Keratinocyte (primary cell): ENCODE measurements at regions not wholly inside any gene's neighbourhood (a gene's known extent, or its start where the extent isn't known, plus 50 kb on each side); places are given as distances from the start of the nearest gene placed in this dataset.

ENCODE experiments used
- DNase-seq: peaks from one replicate; pipeline ENCODE4 v3.0.0-alpha.2; 2011; ENCODE audit warnings: low read depth, missing footprints, low spot score
- FAIRE-seq: peaks from 2 replicates; lab custom pipeline; 2011; peaks lifted over from hg19 to GRCh38; lab: Jason Lieb, UNC
- H2AFZ ChIP-seq: 2 replicates; pipeline ENCODE4 v1.6.0; 2012; ENCODE audit warnings: low read length, control low read depth, inconsistent platforms; ENCODE audit not compliant: control insufficient read depth
- H3K27ac ChIP-seq: 2 replicates; pipeline ENCODE4 v1.5.1; 2011; ENCODE audit warnings: low read length; ENCODE audit not compliant: control insufficient read depth, insufficient read depth
- H3K27me3 ChIP-seq: 3 replicates; pipeline ENCODE4 v1.6.0; 2011; ENCODE audit warnings: low read length; ENCODE audit not compliant: control insufficient read depth, insufficient read depth; ENCODE audit errors: extremely low read depth
- H3K36me3 ChIP-seq, 2 experiments: 2 replicates in 1 of 2; 3 replicates in 1 of 2; pipeline ENCODE4 v1.5.1; 2011; ENCODE audit warnings: low read length in 2 of 2, mild to moderate bottlenecking in 1 of 2; ENCODE audit not compliant: control insufficient read depth in 2 of 2, insufficient read depth in 2 of 2; ENCODE audit errors: extremely low read depth in 1 of 2
- H3K4me1 ChIP-seq: 3 replicates; pipeline ENCODE4 v1.5.1; 2011; ENCODE audit warnings: low read length; ENCODE audit not compliant: control insufficient read depth, insufficient read depth; ENCODE audit errors: extremely low read depth
- H3K4me2 ChIP-seq: 3 replicates; pipeline ENCODE4 v1.6.0; 2011; ENCODE audit warnings: low read depth, low read length; ENCODE audit not compliant: control insufficient read depth, insufficient read depth; ENCODE audit errors: extremely low read depth
- H3K4me3 ChIP-seq, 3 experiments: fragments of 200-600 bp in 1 of 3; sonication (generic) in 1 of 3; 2 replicates in 2 of 3; 3 replicates in 1 of 3; pipeline ENCODE4 v1.5.1; 2011 to 2016; ENCODE audit warnings: low read length in 3 of 3, mild to moderate bottlenecking in 3 of 3, control low read depth in 2 of 3, inconsistent platforms in 1 of 3, low read depth in 1 of 3, mixed read lengths in 1 of 3, mixed run types in 1 of 3, moderate library complexity in 1 of 3; ENCODE audit not compliant: control insufficient read depth in 2 of 3, insufficient read depth in 2 of 3; ENCODE audit errors: extremely low read depth in 1 of 3
- H3K79me2 ChIP-seq: 2 replicates; pipeline ENCODE4 v1.6.0; 2012; ENCODE audit warnings: low read length; ENCODE audit not compliant: control insufficient read depth, insufficient read depth
- H3K9ac ChIP-seq: 3 replicates; pipeline ENCODE4 v1.6.0; 2011; ENCODE audit warnings: low read length; ENCODE audit not compliant: control insufficient read depth, insufficient read depth; ENCODE audit errors: extremely low read depth
- H3K9me1 ChIP-seq: 3 replicates; pipeline ENCODE4 v1.6.0; 2011; ENCODE audit warnings: low read length; ENCODE audit not compliant: control insufficient read depth, insufficient read depth; ENCODE audit errors: extremely low read depth
- H3K9me3 ChIP-seq: 2 replicates; pipeline ENCODE4 v1.5.1; 2012; ENCODE audit warnings: low read depth, low read length; ENCODE audit not compliant: control insufficient read depth
- H4K20me1 ChIP-seq: 3 replicates; pipeline ENCODE4 v1.6.0; 2011; ENCODE audit warnings: low read length; ENCODE audit not compliant: control insufficient read depth, insufficient read depth; ENCODE audit errors: extremely low read depth
- CTCF ChIP-seq, 3 experiments: IDR thresholded peaks in 1 of 3; conservative IDR thresholded peaks in 1 of 3; optimal IDR thresholded peaks in 1 of 3; 2 replicates in 2 of 3; 3 replicates in 1 of 3; pipeline versions ENCODE3 to v1.5.1; 2011; ENCODE audit warnings: low read length in 3 of 3, mild to moderate bottlenecking in 3 of 3, moderate library complexity in 2 of 3, control low read depth in 1 of 3, inconsistent platforms in 1 of 3; ENCODE audit not compliant: insufficient read depth in 2 of 3; ENCODE audit errors: extremely low read depth in 1 of 3
- EZH2 ChIP-seq: IDR thresholded peaks from one replicate; pipeline ENCODE4 v1.6.1; 2012; ENCODE audit warnings: inconsistent platforms, mild to moderate bottlenecking, low read length, moderate library complexity
- dilution Hi-C: fragments of 300-500 bp; cut with MboI; formaldehyde crosslinking; loops from one replicate; pipeline ENCODE4 v1.7.0; 2020; ENCODE audit warnings: low sequenced_read_pairs; ENCODE audit not compliant: extremely low pct_ligation_motif_present

GRCh38 chr12:3339221-3339620 is 151.8 kb upstream of the PRMT8 start:
- no peak overlapping the region for H3K9ac ChIP-seq
- H3K9me3 ChIP-seq = no peaks in the 10 kb centered on the region
- no peak overlapping the region for H3K4me3 ChIP-seq
- H3K36me3 ChIP-seq = no peaks in the 10 kb centered on the region
- H2AFZ ChIP-seq = no peak overlapping the region
- no peak overlapping the region for H3K4me2 ChIP-seq
- TF ChIP-seq EZH2 = no peak
- TF ChIP-seq CTCF (optimal IDR thresholded peaks at IDR 0.05 in 1 of 3, IDR thresholded peaks at IDR 0.05 in 1 of 3, conservative IDR thresholded peaks at IDR 0.05 in 1 of 3; ENCODE audit: extremely low read depth in 1 of 3, insufficient read depth in 2 of 3, low read length in 3 of 3) = no peak
- no peak for FAIRE-seq
- no peak for DNase-seq
- peaks cover 19% of the 10 kb centered on the region for H3K4me1 ChIP-seq
- no peaks in the 10 kb centered on the region for H3K9me1 ChIP-seq
- no peaks in the 10 kb centered on the region for H3K79me2 ChIP-seq
- no peaks in the 10 kb centered on the region for H4K20me1 ChIP-seq
- no peak overlapping the region for H3K27ac ChIP-seq
- dilution Hi-C loops = no loop called here
- H3K27me3 ChIP-seq = no peaks in the 10 kb centered on the region

DNA sequence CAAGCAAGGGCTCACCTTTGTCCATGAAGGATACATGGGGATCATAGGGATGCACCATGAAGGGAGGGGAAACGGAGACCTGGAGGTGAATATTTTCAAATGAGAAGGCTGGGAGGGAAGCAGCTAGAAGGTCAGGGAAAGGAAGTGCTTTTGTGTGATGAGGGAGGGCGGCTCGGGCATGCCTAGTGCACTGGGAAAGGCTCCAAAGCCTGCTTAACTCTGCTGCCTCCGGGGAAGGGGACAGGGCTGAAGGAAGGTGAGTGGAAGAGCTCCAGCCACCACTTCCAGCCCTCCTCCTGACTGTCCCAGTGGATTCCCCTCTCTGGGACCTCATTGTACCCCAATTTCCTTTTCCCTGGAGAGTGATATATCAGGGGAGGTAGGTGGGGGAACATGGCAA is 149.4 kb upstream of the PRMT8 start:
- no peak overlapping the region for H3K4me3 ChIP-seq
- H3K9me1 ChIP-seq = no peaks in the 10 kb centered on the region
- no peak overlapping the region for H3K27ac ChIP-seq
- H3K4me2 ChIP-seq = peak overlapping the region; percentile 41
- no peak overlapping the region for H3K9ac ChIP-seq
- no peaks in the 10 kb centered on the region for H3K27me3 ChIP-seq
- FAIRE-seq = peak; percentile 88
- dilution Hi-C loops = no loop called here
- no peaks in the 10 kb centered on the region for H3K79me2 ChIP-seq
- peak overlapping the region; percentile 74 for H2AFZ ChIP-seq
- H3K9me3 ChIP-seq = no peaks in the 10 kb centered on the region
- TF ChIP-seq CTCF (optimal IDR thresholded peaks at IDR 0.05 in 1 of 3, IDR thresholded peaks at IDR 0.05 in 1 of 3, conservative IDR thresholded peaks at IDR 0.05 in 1 of 3; ENCODE audit: extremely low read depth in 1 of 3, insufficient read depth in 2 of 3, low read length in 3 of 3) (no peak), EZH2 (no peak)
- peaks cover 19% of the 10 kb centered on the region for H3K4me1 ChIP-seq
- no peak for DNase-seq
- no peaks in the 10 kb centered on the region for H4K20me1 ChIP-seq
- H3K36me3 ChIP-seq = no peaks in the 10 kb centered on the region
